K562 (cell line): ENCODE measurements at regions not wholly inside any gene's neighbourhood (a gene's known extent, or its start where the extent isn't known, plus 50 kb on each side); places are given as distances from the start of the nearest gene placed in this dataset.

Source experiments
- CBFA2T3 ChIP-seq: fragments of 450-650 bp; IDR thresholded peaks from 2 replicates; pipeline ENCODE4 v1.6.1; 2017
- CREB1 ChIP-seq, 2 experiments: sonication (generic) in 1 of 2; formaldehyde crosslinking in 1 of 2; IDR thresholded peaks; 2 replicates each; pipeline versions ENCODE4 v1.6.1 to v1.8.0; 2012 to 2022; ENCODE audit warnings: inconsistent platforms in 1 of 2, mild to moderate bottlenecking in 1 of 2, missing genetic modification reagents in 1 of 2, moderate library complexity in 1 of 2
- EP400 ChIP-seq: fragments of 450-650 bp; IDR thresholded peaks from 2 replicates; pipeline ENCODE4 v1.6.1; 2017; ENCODE audit warnings: antibody characterized with exemption, mild to moderate bottlenecking, moderate library complexity
- FOXA1 ChIP-seq: fragments of 450-650 bp; IDR thresholded peaks from 2 replicates; pipeline ENCODE4 v1.6.1; 2016; ENCODE audit warnings: mild to moderate bottlenecking, borderline replicate concordance
- MAFK ChIP-seq: IDR thresholded peaks from 2 replicates; pipeline ENCODE4 v1.6.1; 2011; ENCODE audit warnings: low read length, improper control_type of control experiment
- POLR2A ChIP-seq: fragments of 450-650 bp; conservative IDR thresholded peaks from 2 replicates; pipeline ENCODE4 v1.6.1; 2016
- SAP30 ChIP-seq: fragments of 200-600 bp; sonication (generic); IDR thresholded peaks from 2 replicates; pipeline ENCODE4 v1.6.1; 2012; ENCODE audit warnings: borderline replicate concordance, low read depth, mild to moderate bottlenecking, moderate library complexity, low read length, control low read depth, inconsistent platforms; ENCODE audit not compliant: insufficient read depth, poor library complexity, severe bottlenecking
- SMC3 ChIP-seq: conservative IDR thresholded peaks from 2 replicates; pipeline ENCODE4 v1.6.1; 2011; ENCODE audit warnings: low read depth, low read length, improper control_type of control experiment; ENCODE audit not compliant: insufficient read depth
- TARDBP ChIP-seq: fragments of 450-650 bp; IDR thresholded peaks from 2 replicates; pipeline ENCODE4 v1.6.1; 2016
- ZNF143 ChIP-seq: sonication (generic); formaldehyde crosslinking; IDR thresholded peaks from 2 replicates; pipeline ENCODE4 v1.9.0; 2022; ENCODE audit warnings: mild to moderate bottlenecking, missing genetic modification reagents

DNA sequence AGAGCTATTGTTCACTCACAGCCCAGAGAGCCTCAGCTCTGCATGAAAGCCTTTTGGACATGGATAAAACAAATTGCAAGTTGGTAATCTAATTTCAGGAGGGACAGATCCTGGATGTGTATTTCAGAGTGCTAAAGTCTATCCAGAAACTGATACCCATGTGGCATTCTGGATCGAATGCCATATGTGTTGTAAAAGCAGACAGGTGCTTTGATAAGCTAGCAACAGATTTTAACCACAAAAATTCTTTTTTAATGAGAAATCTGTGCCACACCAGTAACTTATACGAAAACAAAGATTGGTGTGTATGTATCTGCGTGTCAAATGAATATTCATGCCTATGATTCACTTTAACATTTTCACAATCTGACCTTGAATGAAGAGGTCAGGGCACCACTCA, 936.6 kb upstream of the MAP3K7 start:
- no peak for TF ChIP-seq SMC3
- no peak for TF ChIP-seq MAFK
- TF ChIP-seq EP400: no peak
- TF ChIP-seq FOXA1: no peak
- no peak for TF ChIP-seq TARDBP
- TF ChIP-seq SAP30: no peak
- TF ChIP-seq POLR2A: no peak
- no peak for TF ChIP-seq CBFA2T3
- no peak for TF ChIP-seq ZNF143 (CRISPR knock-in tag)
- TF ChIP-seq CREB1 (IDR thresholded peaks at IDR 0.05): no peak
- no peak for TF ChIP-seq CREB1 (CRISPR knock-in tag; IDR thresholded peaks at IDR 0.05)
